Neural cell (in vitro differentiated cells): ENCODE measurements at regions not wholly inside any gene's neighbourhood (a gene's known extent, or its start where the extent isn't known, plus 50 kb on each side); places are given as distances from the start of the nearest gene placed in this dataset.

Source experiments
- H2AFZ ChIP-seq: fragments of 200-600, 300-800 bp; sonication (generic), shearing (Covaris generic); 2 replicates; pipeline ENCODE4 v1.6.0; 2014; ENCODE audit warnings: low read depth, mild to moderate bottlenecking, antibody characterized with exemption, low read length, moderate library complexity
- H3F3A ChIP-seq: fragments of 200-600 bp; shearing (Covaris generic); 2 replicates; pipeline ENCODE4 v1.6.1; 2016; ENCODE audit warnings: mild to moderate bottlenecking, moderate library complexity, mixed read lengths, antibody characterized with exemption, low read length; ENCODE audit not compliant: insufficient read depth, poor library complexity, severe bottlenecking
- H3K27ac ChIP-seq: fragments of 200-600, 300-800 bp; sonication (generic), shearing (Covaris generic); 2 replicates; pipeline ENCODE4 v1.5.1; 2014; ENCODE audit warnings: mild to moderate bottlenecking, low read length, moderate library complexity
- H3K27me3 ChIP-seq: fragments of 300-800, 200-600 bp; sonication (generic), shearing (Covaris generic); 2 replicates; pipeline ENCODE4 v1.6.0; 2014; ENCODE audit warnings: mild to moderate bottlenecking, low read depth, low read length, moderate library complexity; ENCODE audit not compliant: insufficient read depth
- H3K36me3 ChIP-seq: fragments of 300-800, 200-600 bp; sonication (generic), shearing (Covaris generic); 2 replicates; pipeline ENCODE4 v1.5.1; 2014; ENCODE audit warnings: mild to moderate bottlenecking, antibody characterized with exemption, low read length, moderate library complexity; ENCODE audit not compliant: insufficient read depth
- H3K4me2 ChIP-seq: fragments of 300-800, 200-600 bp; sonication (generic), shearing (Covaris generic); 2 replicates; pipeline ENCODE4 v1.6.0; 2014; ENCODE audit warnings: mild to moderate bottlenecking, low read length
- H3K4me3 ChIP-seq: fragments of 300-800, 200-600 bp; sonication (generic), shearing (Covaris generic); 2 replicates; pipeline ENCODE4 v1.5.1; 2014; ENCODE audit warnings: mild to moderate bottlenecking, low read length, moderate library complexity
- H3K79me2 ChIP-seq: fragments of 200-600 bp; shearing (Covaris generic); replicated peaks from 2 replicates; pipeline ENCODE4 v1.6.0; 2014; ENCODE audit warnings: mild to moderate bottlenecking, low read length, moderate library complexity; ENCODE audit not compliant: insufficient read depth
- H3K9ac ChIP-seq: fragments of 300-800, 200-600 bp; sonication (generic), shearing (Covaris generic); 2 replicates; pipeline ENCODE4 v1.6.1; 2016; ENCODE audit warnings: mild to moderate bottlenecking, low read length, mixed read lengths
- H3K9me2 ChIP-seq: fragments of 200-600 bp; shearing (Covaris generic); 2 replicates; pipeline ENCODE4 v1.6.1; 2016; ENCODE audit warnings: mild to moderate bottlenecking, low read length, mixed read lengths; ENCODE audit not compliant: insufficient read depth
- H3K9me3 ChIP-seq: fragments of 200-600, 300-800 bp; sonication (generic), shearing (Covaris generic); 2 replicates; pipeline ENCODE4 v1.6.1; 2016; ENCODE audit warnings: mild to moderate bottlenecking, mixed run types, low read length, moderate library complexity, mixed read lengths
- H4K20me1 ChIP-seq: fragments of 200-600 bp; shearing (Covaris generic); 2 replicates; pipeline ENCODE4 v1.6.1; 2016; ENCODE audit warnings: mild to moderate bottlenecking, mixed run types; ENCODE audit not compliant: insufficient read depth
- EP300 ChIP-seq: fragments of 450-650 bp; conservative IDR thresholded peaks from 2 replicates; pipeline ENCODE4 v1.6.1; 2014; ENCODE audit warnings: antibody characterized with exemption, mild to moderate bottlenecking, moderate library complexity; ENCODE audit not compliant: poor library complexity, severe bottlenecking
- EZH2 ChIP-seq: fragments of 200-600, 300-800 bp; shearing (Covaris generic), sonication (generic); IDR thresholded peaks from 2 replicates; pipeline ENCODE4 v1.6.1; 2014; ENCODE audit warnings: antibody characterized with exemption, low read length, borderline replicate concordance, mild to moderate bottlenecking; ENCODE audit not compliant: insufficient read depth, poor library complexity, severe bottlenecking
- MXI1 ChIP-seq: fragments of 450-650 bp; conservative IDR thresholded peaks from 2 replicates; pipeline ENCODE4 v1.6.1; 2014; ENCODE audit warnings: antibody characterized with exemption, mild to moderate bottlenecking; ENCODE audit not compliant: poor library complexity, severe bottlenecking
- POLR2AphosphoS5 ChIP-seq: IDR thresholded peaks from 2 replicates; pipeline ENCODE4 v1.6.1; 2012
- RAD21 ChIP-seq: fragments of 450-650 bp; conservative IDR thresholded peaks from 2 replicates; pipeline ENCODE4 v1.6.1; 2014; ENCODE audit warnings: antibody characterized with exemption, mild to moderate bottlenecking, moderate library complexity
- REST ChIP-seq: IDR thresholded peaks from 2 replicates; pipeline ENCODE4 v1.6.1; 2012; ENCODE audit warnings: borderline replicate concordance
- TAF1 ChIP-seq: IDR thresholded peaks from 2 replicates; pipeline ENCODE4 v1.6.1; 2012; ENCODE audit warnings: low read depth
- TF ChIP-seq, protein P1 (sequence below): fragments of 450-650 bp; IDR thresholded peaks from 2 replicates; pipeline ENCODE4 v1.5.1; 2014; ENCODE audit warnings: antibody characterized with exemption, mild to moderate bottlenecking, moderate library complexity; ENCODE audit not compliant: poor library complexity, severe bottlenecking

DNA sequence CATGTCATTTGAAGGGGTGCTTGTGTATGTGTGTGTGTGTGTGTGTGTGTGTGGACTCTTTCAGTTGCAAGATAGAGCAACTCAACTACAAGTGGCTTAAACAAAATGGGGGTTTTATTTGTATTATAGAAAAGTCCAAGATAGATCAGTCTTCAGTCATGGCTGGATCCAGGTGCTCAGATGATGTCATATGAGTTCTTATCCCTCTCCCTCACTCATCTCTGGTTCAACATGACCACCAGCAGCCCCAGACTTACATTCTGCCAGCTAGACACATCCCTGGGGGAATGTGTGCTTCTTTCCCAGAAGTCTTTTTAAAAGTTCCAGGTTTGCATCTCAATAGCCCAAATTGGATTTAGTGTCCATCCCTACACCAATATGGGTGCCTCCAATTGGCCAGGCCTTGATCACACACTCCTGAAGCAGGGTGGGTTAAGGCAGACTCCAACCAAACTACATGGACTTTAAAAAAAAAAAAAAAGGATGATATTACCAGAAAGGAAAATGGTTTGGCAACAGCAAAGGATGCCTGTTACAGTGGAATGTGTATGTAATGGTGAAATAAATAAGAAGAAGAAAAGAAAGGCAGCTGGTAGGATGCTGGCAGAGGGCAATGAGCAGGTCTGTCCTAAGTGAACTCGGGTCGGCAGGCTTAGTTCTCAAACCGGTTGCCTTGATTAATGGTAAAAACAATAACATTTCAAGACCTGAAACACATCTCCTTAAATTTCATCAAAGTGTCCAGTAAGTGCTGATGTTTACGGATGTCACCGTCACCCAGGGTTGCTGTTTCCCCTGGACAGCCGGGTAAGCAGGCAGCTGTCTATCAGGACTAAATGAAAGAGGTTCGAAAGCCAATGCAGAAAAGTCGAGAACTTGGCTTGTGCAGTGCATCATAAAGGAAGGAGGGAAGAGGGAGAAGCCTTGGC is 107.7 kb downstream of the SMIM20 start:
- Histone ChIP-seq H3K9me2 (no peaks in the 10 kb centered on the region), H3K4me3 (no peak overlapping the region), H3K27ac (no peak overlapping the region), H3K9me3 (no peaks in the 10 kb centered on the region), H3K36me3 (no peaks in the 10 kb centered on the region), H2AFZ (no peak overlapping the region), H3K9ac (no peak overlapping the region), H3K4me2 (no peak overlapping the region), H4K20me1 (no peaks in the 10 kb centered on the region), H3K27me3 (no peaks in the 10 kb centered on the region), H3F3A (no peaks in the 10 kb centered on the region), H3K79me2 (no peaks in the 10 kb centered on the region)
- no peak for TF ChIP-seq RAD21
- TF ChIP-seq, protein P1, sequence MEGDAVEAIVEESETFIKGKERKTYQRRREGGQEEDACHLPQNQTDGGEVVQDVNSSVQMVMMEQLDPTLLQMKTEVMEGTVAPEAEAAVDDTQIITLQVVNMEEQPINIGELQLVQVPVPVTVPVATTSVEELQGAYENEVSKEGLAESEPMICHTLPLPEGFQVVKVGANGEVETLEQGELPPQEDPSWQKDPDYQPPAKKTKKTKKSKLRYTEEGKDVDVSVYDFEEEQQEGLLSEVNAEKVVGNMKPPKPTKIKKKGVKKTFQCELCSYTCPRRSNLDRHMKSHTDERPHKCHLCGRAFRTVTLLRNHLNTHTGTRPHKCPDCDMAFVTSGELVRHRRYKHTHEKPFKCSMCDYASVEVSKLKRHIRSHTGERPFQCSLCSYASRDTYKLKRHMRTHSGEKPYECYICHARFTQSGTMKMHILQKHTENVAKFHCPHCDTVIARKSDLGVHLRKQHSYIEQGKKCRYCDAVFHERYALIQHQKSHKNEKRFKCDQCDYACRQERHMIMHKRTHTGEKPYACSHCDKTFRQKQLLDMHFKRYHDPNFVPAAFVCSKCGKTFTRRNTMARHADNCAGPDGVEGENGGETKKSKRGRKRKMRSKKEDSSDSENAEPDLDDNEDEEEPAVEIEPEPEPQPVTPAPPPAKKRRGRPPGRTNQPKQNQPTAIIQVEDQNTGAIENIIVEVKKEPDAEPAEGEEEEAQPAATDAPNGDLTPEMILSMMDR: no peak
- TF ChIP-seq POLR2AphosphoS5: no peak
- TF ChIP-seq EZH2: no peak
- no peak for TF ChIP-seq TAF1

DNA sequence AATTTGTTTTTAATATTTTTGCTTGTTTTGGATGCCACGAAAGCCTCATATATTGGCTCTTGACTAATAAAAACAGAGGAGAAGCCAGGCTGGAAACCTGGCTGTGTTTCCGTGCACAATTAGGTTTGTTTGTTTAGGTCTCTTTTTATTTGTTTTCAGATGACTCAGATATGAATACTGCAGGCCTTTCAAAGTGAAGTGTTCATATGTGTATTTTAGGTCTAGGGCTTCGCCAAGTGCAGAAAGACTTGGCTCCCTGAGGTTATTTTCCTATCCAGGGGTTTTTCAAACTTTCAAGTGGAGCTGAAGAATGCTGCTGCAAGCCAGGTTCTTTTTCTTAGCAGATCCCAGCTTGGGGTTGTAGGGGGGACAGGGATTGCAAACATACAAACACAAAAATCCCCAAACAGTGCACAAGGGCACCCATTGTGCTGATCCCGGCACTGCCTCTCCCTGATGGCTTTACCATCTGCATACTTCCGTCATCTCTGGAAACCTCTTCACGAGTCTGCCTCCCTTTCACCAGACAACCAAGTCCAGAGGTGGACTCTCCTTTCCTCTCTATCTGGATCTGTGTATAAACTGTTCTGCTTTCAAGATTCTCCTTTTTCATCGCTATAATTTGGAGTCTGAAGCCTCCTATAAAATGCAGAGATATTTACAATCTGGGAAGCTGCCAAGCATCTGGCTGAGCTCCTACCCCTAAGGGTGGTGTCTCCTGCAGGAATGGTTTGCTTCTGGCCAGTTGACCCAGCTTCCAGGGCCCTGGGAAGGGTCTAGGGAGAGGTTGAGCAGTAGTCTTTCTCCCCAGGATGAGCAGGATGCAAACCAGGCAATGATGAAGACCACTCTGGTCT is 108.6 kb downstream of the SMIM20 start:
- Histone ChIP-seq H2AFZ (no peak overlapping the region), H3K4me2 (no peak overlapping the region), H3K9ac (no peak overlapping the region), H3F3A (no peaks in the 10 kb centered on the region), H3K36me3 (no peaks in the 10 kb centered on the region), H3K4me3 (no peak overlapping the region), H3K9me2 (no peaks in the 10 kb centered on the region), H3K79me2 (no peaks in the 10 kb centered on the region), H3K27me3 (no peaks in the 10 kb centered on the region), H3K27ac (no peak overlapping the region), H3K9me3 (no peaks in the 10 kb centered on the region), H4K20me1 (no peaks in the 10 kb centered on the region)
- TF ChIP-seq POLR2AphosphoS5: no peak
- TF ChIP-seq TAF1: no peak
- TF ChIP-seq, protein P1: no peak
- no peak for TF ChIP-seq RAD21
- TF ChIP-seq EP300: no peak
- TF ChIP-seq REST: no peak
- TF ChIP-seq MXI1: no peak
